ENCODE measurements at regions not wholly inside any gene's neighbourhood (a gene's known extent, or its start where the extent isn't known, plus 50 kb on each side); places are given as distances from the start of the nearest gene placed in this dataset.
"Not testable (repeated sequence)": the region's sequence is repeated elsewhere in the genome, so short reads cannot be mapped to it uniquely, and the experiment has no call there.

DNA sequence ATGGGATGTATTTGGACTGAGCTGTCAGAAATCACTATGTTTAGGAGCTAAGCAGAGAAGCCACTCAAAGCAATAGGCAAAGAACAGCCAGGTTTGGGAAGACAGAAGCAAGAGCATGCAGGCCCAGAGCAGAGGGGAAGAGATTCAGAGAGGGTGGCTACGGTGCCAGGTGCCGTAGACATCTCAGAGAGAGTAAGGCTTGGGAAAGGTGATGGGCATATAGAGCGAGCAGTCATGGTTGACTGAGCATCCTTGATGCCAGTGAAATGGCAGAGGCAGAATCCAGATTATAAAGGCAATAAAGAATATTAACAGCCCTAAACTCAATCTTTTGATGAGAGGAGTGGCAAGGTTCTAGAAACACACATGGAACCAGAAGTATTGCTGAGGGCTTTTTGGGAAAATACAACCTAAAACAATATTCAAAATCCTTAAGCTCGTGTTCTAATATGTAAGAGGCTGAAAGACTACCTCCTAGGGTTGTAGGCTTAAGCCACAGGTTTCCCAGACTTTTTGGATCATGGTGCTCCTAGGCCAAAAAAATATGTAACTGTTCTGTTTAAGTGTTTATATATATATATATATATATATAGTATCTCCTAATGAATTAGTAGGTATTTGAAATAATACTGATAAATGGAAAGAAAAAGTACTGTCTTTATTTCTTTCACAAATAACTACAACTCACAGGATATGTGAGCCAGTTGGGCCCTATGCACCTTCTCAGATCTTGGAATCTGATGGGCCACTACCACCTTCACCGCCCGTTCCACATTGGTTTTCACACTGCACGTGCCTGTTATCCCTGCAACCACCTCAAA lies 113.3 kb downstream of the MYCN start:
- no peaks in the 10 kb centered on the region for H3K36me3 Mint-ChIP-seq (ENCODE audit: unreplicated experiment)
- H3K27me3 Mint-ChIP-seq (ENCODE audit: unreplicated experiment) = no peaks in the 10 kb centered on the region
- H3K4me1 Mint-ChIP-seq (ENCODE audit: unreplicated experiment) = no peaks in the 10 kb centered on the region
- peaks cover 13% of the 10 kb centered on the region for H3K9me3 Mint-ChIP-seq (ENCODE audit: unreplicated experiment)
- DNase-seq (ENCODE audit: extremely low spot score, unreplicated experiment) = no peak
- no peak overlapping the region for H3K27ac Mint-ChIP-seq (ENCODE audit: unreplicated experiment)
- no peak overlapping the region for H3K4me3 Mint-ChIP-seq (ENCODE audit: unreplicated experiment)
- TF ChIP-seq, protein P1, sequence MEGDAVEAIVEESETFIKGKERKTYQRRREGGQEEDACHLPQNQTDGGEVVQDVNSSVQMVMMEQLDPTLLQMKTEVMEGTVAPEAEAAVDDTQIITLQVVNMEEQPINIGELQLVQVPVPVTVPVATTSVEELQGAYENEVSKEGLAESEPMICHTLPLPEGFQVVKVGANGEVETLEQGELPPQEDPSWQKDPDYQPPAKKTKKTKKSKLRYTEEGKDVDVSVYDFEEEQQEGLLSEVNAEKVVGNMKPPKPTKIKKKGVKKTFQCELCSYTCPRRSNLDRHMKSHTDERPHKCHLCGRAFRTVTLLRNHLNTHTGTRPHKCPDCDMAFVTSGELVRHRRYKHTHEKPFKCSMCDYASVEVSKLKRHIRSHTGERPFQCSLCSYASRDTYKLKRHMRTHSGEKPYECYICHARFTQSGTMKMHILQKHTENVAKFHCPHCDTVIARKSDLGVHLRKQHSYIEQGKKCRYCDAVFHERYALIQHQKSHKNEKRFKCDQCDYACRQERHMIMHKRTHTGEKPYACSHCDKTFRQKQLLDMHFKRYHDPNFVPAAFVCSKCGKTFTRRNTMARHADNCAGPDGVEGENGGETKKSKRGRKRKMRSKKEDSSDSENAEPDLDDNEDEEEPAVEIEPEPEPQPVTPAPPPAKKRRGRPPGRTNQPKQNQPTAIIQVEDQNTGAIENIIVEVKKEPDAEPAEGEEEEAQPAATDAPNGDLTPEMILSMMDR (IDR thresholded peaks at IDR 0.05) = no peak

DNA sequence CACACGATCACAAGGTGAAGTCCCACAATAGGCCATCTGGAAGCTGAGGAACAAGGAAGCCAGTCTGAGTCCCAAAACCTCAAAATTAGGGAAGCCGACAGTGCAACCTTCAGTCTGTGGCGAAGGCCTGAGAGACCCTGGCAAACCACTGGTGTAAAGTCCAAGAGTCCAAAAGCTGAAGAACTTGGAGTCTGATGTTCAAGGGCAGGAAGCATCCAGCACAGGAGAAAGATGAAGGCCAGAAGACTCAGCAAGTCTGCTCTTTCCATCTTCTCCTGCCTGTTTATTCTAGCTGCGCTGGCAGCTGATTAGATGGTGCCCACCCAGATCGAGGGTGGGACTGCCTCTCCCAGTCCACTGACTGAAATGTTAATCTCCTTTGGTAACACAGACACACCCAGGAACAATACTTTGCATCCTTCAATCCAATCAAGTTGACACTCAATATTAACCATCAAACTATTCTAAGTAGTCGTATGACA lies 112.3 kb downstream of the MYCN start:
- DNase-seq (ENCODE audit: extremely low spot score, unreplicated experiment); H3K4me3 Mint-ChIP-seq (ENCODE audit: unreplicated experiment); H3K36me3 Mint-ChIP-seq (ENCODE audit: unreplicated experiment); H3K27ac Mint-ChIP-seq (ENCODE audit: unreplicated experiment); H3K27me3 Mint-ChIP-seq (ENCODE audit: unreplicated experiment); H3K4me1 Mint-ChIP-seq (ENCODE audit: unreplicated experiment): not testable (repeated sequence)
- peaks cover 15% of the 10 kb centered on the region for H3K9me3 Mint-ChIP-seq (ENCODE audit: unreplicated experiment)

DNA sequence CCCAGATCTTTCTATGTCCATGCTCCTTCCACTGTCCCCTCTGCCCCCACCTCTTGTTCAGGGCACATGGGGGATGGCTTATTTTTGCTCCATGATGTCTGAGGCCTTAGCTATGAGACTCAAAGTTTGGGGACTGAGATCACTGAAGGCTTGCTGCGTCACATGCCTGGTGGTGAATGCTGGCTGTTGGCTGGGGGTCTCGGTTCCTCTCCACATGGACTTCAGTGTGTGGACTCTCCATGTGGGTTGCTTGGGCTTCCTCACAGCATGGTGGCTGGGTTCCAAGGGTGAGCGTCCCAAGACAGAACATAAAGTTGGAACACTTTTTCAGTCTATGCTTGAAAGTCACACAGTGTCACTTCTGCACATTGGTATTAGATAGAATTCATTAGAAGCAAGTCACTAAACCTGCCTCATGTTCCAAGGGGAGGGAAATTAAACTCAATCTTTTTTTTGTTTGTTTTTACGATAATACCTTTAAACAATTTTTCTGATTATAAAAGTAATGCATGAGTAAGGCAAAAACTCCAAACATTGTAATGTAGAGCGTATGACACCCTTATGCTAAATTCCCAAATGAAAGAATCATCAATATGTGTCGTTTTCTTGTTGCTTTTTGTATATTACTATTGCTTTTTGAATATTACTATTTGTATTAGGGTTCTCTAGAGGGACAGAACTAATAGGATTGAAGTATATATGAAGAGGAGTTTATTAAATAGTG lies 111.7 kb downstream of the MYCN start:
- peaks cover 21% of the 10 kb centered on the region for H3K9me3 Mint-ChIP-seq (ENCODE audit: unreplicated experiment)
- H3K27ac Mint-ChIP-seq (ENCODE audit: unreplicated experiment) = no peak overlapping the region
- no peaks in the 10 kb centered on the region for H3K4me1 Mint-ChIP-seq (ENCODE audit: unreplicated experiment)
- no peak for DNase-seq (ENCODE audit: extremely low spot score, unreplicated experiment)
- H3K36me3 Mint-ChIP-seq (ENCODE audit: unreplicated experiment) = no peaks in the 10 kb centered on the region
- TF ChIP-seq, protein P1 (IDR thresholded peaks at IDR 0.05) = no peak
- no peak overlapping the region for H3K4me3 Mint-ChIP-seq (ENCODE audit: unreplicated experiment)
- H3K27me3 Mint-ChIP-seq (ENCODE audit: unreplicated experiment) = no peaks in the 10 kb centered on the region

DNA sequence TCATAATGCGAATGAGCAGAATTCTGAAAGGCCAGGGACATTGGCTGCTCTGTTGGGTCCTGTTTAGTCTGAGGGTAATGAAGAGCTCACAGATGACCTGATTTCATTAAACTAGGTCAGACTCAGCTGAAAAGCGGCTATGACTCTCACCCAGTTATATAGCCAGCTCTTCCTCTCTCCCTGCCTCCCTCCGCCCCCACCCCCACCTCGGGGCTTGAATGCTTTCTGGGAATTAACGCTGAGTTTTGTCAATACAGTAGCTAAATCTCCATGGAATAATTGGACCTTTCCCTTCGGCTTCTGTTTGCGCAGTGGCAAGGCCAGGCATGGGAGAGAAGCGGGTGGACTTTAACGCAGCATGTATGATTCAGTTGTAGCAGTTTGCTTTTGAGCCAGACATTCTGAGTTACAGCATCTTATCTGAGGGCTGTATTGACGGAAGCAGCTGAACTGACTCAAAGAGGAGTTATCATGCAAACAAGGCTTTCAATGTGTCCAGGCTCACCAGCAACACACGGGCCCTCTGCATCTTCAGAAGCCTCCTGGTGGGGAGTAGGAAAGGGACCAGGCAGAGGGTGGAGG lies 110.6 kb downstream of the MYCN start:
- no peak for DNase-seq (ENCODE audit: extremely low spot score, unreplicated experiment)
- Mint-ChIP-seq H3K27me3 (ENCODE audit: unreplicated experiment) (no peaks in the 10 kb centered on the region), H3K36me3 (ENCODE audit: unreplicated experiment) (no peaks in the 10 kb centered on the region), H3K4me1 (ENCODE audit: unreplicated experiment) (no peaks in the 10 kb centered on the region), H3K4me3 (ENCODE audit: unreplicated experiment) (no peak overlapping the region), H3K9me3 (ENCODE audit: unreplicated experiment) (peaks cover 23% of the 10 kb centered on the region), H3K27ac (ENCODE audit: unreplicated experiment) (no peak overlapping the region)
- TF ChIP-seq, protein P1 (IDR thresholded peaks at IDR 0.05) = no peak

DNA sequence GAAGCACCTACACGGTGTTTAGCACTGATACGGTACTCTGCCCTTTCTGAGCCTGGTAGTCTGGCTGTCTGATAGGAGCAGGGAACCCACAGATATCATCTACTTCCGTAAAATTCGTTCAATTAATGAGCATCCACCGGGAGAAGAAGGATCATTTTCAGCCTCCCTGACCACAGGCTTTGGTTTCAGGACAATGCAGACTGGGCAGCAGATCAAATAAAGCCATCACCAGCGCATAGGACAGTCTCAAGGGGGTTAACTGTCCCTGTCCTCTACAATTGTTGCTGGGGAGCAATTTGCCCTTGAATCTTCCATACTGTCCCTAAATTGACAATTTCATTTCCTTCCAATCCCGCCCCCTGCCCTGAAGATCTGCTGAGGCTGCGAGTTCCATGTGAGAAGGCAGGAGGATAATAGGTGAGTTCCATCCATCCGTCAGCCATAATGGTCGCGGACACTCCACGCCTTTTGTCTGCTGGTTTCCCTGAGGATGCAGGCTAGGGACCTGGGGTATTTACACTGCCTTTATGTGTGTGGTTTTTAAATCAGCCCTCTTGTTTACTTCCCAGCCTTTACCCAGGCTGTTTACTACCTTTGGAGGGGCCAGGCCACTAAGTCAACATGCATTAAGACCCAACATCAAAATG lies 110.0 kb downstream of the MYCN start:
- TF ChIP-seq, protein P1 (IDR thresholded peaks at IDR 0.05) = no peak
- DNase-seq (ENCODE audit: extremely low spot score, unreplicated experiment) = no peak
- no peak overlapping the region for H3K27ac Mint-ChIP-seq (ENCODE audit: unreplicated experiment)

More for the DNA sequence above, 110.0 kb downstream of the MYCN start:
- H3K9me3 Mint-ChIP-seq (ENCODE audit: unreplicated experiment) = peaks cover 25% of the 10 kb centered on the region
- no peaks in the 10 kb centered on the region for H3K27me3 Mint-ChIP-seq (ENCODE audit: unreplicated experiment)
- H3K4me3 Mint-ChIP-seq (ENCODE audit: unreplicated experiment) = no peak overlapping the region
- no peaks in the 10 kb centered on the region for H3K36me3 Mint-ChIP-seq (ENCODE audit: unreplicated experiment)
- H3K4me1 Mint-ChIP-seq (ENCODE audit: unreplicated experiment) = no peaks in the 10 kb centered on the region

Data from osteocyte (in vitro differentiated cells).